ENCODE measurements at regions not wholly inside any gene's neighbourhood (a gene's known extent, or its start where the extent isn't known, plus 50 kb on each side); places are given as distances from the start of the nearest gene placed in this dataset.

GRCh38 chr6:30802731-30803130 lies 58.4 kb upstream of the IER3 start:
- no peak for TF ChIP-seq CTCF (IDR thresholded peaks at IDR 0.05; ENCODE audit: insufficient read depth, low read length)
- TF ChIP-seq POLR2AphosphoS5 (IDR thresholded peaks at IDR 0.05; ENCODE audit: low read depth), result no peak
